Fibroblast of peridontal ligament (primary cell): ENCODE measurements at regions not wholly inside any gene's neighbourhood (a gene's known extent, or its start where the extent isn't known, plus 50 kb on each side); places are given as distances from the start of the nearest gene placed in this dataset.
A peak's percentile ranks its signal among the peaks of the same experiment; 100 is the strongest.

Experiments used
- DNase-seq: peaks from one replicate; pipeline ENCODE4 v3.0.0-alpha.2; 2010; ENCODE audit errors: extremely low read depth

- DNase-seq, result no peak
These were observed 74.9 kb downstream of the MIAT start for GRCh38 chr22:26732284-26732683.

- DNase-seq, result no peak
These were observed 77.1 kb downstream of the MIAT start for GRCh38 chr22:26734339-26735018.

GRCh38 chr22:26735019-26735409 lies 77.6 kb downstream of the MIAT start:
- no peak for DNase-seq

DNA sequence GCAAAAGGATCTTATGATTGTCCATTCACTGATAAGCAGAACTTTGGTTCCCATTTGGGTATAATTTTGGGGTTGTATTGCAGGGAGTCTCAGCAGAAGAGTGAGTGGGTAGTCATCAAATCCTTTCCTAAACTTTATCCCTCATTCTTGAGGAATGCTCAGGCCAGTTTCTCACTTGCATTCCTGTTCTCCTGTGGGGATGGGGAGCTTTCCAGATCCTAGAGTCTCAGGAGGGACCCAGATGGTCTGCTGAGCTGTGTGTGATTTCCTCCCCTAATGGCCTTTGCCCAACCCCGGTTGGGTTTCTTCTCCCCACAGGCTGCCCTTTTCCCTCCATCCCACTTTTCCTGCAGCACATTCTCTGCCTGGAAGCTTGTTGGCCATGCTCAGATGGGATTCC lies 79.9 kb downstream of the MIAT start:
- peak; percentile 78 for DNase-seq

GRCh38 chr22:26740253-26740652 lies 82.9 kb downstream of the MIAT start:
- DNase-seq, result no peak

DNA sequence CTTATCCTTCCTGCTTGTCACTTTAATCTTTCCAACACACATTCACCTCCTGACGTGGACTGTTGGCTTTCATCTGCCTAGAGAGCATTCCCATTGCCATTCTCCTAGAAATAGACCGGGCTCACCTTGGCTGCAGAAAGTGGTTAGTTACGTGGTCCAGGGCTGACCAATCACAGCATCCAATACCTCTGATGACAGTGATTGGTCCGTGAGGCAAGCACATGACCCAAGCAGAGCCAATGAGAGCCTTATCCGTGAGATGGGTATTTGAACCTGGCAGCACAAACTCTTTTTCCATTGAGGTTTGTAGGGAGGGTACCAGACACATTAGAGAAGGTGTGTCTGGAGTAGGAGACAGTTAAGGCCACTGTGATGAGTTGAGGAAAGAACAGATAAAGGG lies 85.8 kb downstream of the MIAT start:
- DNase-seq, result no peak

GRCh38 chr22:26744892-26745808 lies 87.8 kb downstream of the MIAT start:
- no peak for DNase-seq

DNA sequence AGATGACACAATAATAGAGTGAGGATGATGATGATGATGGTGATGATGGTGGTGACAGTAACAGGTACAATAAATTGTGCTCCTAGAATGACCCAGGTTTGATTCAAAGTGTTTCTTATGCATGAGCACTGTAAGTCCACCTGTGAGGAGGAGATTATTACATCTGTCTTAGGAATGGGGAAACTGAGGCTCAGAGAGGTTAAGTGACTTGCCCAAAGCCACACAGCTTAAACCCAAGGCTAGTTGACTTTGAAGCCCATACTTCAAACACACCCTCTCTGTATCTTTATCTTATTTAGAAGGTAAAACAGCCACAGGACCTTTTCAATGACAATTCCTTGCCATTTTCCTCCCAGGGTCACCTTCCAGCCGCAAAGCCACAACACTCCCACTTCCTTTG lies 88.9 kb downstream of the MIAT start:
- DNase-seq, result no peak

DNA sequence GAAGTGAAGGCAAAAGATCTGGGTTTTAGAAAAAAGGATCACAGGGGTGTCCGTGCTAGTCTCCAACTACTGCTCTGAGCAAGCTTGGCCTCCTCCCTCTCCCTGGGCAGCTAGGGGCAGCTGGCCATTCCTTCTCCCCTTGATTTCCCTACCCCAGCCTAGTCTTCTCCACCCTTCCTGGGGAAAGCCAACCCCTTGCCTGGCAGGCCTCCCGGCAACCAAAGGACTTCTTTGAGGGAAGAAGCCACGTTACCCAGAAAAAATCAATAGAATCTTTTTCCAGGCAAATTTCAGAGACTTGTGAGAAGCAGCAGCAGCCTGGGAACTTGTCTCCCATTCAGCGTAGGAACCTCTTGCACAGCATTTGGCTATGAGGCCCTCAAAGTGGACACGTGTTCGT lies 91.5 kb downstream of the MIAT start:
- no peak for DNase-seq

GRCh38 chr22:26751217-26751616 lies 93.8 kb downstream of the MIAT start:
- DNase-seq, result no peak

DNA sequence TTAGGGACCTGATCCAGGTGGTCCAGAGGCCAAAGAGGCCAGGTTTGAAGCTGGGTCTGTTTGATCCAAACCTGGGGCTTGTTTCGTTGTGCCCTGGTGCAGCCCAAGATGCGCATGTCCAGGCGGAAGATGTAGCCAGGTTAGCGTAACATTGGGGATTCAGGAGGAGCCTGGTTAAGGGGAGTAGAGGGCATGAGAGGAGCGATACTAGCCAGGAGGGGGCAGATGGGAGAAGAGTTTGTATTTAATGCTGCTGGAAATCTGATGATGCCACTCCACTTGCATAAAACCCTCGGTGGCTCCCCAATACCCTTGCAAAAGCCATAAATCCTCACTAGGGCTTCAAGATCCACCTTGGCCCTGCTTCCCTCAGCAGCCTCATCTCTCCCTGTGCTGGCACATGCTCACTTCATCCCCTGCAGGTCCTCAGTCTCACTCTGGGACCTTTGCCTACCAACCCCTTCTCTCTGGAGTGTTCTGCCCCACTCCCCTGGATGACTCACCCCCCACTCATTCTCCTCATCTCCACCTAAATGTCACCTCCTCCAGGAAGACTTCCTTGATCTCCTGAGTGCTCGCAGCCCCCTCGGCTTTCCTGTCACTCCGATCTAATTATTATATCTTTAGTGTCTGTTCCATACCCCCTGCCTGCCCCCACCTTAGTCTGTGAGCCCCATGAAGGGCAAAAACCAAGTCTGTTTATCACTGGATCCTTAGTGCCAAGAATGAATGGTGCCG lies 95.9 kb downstream of the MIAT start:
- no peak for DNase-seq

DNA sequence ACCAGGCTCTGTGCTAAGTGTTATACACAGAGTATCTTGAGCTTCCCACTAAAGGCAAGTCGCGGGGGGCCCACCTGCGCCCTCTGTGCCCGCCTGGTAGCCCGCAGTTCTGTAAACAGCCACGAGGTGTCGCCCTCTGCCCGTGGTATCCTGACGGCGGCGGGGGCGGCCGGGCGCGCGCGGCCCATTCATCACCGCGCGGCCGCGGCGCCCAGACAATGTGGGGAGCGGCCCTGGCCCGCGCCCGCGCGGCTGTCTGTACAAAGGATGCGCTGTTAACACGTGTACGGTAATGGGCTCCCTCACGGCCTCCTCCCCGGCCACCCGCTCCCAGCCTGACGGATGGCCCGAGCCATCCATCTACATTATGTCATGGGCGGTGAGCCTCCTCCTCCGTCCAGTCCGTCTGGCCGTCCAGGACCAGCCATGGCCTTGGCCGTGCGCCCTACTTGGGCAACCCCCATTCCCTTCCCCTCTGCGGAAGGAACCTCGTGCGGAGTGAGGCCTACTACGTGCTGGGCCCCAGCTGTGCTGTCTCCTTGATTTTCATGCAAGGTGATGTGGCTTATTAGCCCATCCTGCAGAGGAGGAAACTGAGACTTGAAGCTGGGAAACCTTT lies 99.4 kb downstream of the MIAT start:
- peak; percentile 23 for DNase-seq

GRCh38 chr22:26757496-26757895 lies 100.1 kb downstream of the MIAT start:
- no peak for DNase-seq

DNA sequence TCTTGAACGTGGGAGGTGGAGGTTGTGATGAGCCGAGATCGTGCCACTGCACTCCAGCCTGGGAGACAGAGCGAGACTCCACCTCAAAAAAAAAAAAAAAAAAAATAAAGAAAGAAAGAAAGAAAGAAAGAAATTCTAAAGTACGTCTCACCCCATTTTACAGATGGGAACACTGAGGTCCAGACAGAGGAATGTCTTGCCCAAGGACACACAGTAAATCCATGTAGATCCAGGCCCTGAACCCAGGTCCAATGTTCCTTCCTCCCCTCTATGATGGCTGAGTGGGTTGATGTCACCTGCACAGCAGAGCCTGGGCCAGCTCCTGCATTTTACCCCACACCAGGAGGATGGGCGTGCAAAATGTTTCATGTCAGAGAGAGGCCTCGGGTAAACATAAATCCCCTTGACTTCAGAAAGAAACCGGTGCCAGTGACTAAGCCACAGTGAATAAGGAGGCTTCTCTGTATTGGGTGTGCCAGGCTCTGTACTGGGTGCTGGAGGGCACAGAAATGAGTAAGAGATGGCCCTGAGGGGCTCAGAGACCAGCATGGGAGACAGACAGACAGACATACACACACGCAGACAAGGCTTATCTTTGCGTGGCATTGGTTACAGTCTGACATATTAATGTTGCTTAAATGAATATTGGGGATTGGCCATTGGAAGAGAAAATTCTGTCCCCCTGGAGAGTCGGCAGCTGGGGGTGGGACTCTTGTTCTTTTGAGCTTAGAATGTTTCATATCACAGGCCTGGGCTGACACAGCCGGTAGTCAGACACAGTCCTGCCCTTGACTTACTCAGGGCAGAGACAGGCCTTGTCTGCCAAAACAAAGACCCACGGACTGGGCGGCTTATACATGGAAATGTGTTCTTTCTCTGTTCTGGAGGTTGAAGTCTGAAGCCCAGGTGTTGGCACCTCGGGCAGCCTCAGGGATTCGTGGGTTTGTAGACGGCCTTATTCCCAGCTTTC lies 105.4 kb downstream of the MIAT start:
- DNase-seq, result no peak

DNA sequence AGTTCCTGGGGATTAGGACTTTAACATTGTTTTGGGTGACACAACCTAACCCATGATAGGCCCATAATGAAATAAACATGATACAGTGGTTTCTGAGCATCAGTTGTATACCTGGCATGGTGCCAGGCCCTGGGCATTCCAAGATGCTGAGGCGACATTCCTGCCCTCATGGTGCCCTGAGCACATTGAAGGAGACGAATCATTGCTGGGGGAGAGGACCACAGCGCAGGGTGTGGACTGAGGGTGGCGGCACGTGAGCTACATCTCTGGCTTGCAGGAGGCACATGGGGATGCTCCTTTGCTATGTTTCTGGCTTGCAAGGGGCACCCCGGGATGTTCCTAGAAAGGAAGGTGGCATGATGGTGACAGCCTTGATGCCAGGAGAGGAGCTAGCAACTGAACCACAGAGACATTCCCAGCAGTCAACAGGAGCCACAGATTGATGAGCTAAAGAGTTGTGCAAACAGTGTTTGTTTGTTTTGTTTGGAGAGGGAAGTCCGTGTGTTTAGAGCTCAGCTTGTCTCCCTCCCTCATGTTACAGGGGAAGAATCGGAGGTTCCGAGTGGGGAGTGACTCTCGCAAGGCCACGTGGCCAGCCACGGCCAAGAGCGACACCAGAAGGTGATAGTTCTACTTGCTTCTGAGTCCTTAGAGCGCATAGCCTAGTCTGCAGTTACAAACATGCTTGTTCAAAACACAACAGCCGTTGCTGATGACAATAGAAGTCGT lies 106.4 kb downstream of the MIAT start:
- DNase-seq, result peak; percentile 56

GRCh38 chr22:26766510-26767350 lies 109.3 kb downstream of the MIAT start:
- no peak for DNase-seq

GRCh38 chr22:26767351-26768155 lies 110.2 kb downstream of the MIAT start:
- DNase-seq, result no peak

DNA sequence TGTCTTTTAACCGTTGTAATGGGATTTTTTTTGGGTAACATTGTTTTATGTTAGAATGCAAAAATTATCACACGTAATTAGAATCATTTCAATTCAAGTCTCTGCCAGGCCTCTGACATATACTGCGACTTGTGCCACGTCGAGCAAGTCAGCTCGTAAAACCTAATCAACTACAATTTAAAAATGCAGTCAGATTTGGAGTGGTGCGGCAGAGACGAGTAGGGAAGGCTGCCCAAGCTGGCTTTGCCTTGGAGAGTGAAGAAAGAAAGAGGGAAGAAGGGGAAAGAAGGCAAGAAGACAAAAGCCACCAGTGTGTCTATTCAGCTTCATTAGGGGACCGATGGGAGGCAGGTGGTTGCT lies 110.7 kb downstream of the MIAT start:
- DNase-seq, result no peak

- no peak for DNase-seq
These were observed 111.6 kb downstream of the MIAT start for GRCh38 chr22:26768952-26769351.
